ENCODE measurements at regions not wholly inside any gene's neighbourhood (a gene's known extent, or its start where the extent isn't known, plus 50 kb on each side); places are given as distances from the start of the nearest gene placed in this dataset.
"Not testable (repeated sequence)": the region's sequence is repeated elsewhere in the genome, so short reads cannot be mapped to it uniquely, and the experiment has no call there.

GRCh38 chr14:34103176-34103575, 152.3 kb upstream of the EGLN3 start:
- no peak for DNase-seq (ENCODE audit: low read depth in 1 of 2, low spot score in 1 of 2)

DNA sequence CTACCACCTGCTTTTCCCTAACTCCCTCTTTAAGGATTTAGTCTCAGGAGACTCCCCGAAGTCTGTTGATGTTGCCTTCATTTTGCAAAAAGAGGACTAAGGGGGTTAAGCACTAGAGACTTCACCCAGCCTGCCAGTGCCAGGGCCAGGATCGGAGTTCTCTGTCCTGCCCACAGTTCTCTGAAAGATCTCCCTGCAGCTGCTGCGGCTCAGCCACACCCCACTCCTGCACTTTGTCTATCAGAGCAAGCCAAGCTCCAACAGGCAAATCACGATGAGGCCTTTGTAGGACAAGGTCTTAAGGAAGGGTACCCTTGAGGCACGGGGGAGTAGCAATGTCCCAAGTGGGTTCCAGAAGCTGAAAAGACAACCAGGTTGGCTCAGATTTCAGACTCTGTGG, 148.8 kb upstream of the EGLN3 start:
- no peak for DNase-seq (ENCODE audit: low read depth in 1 of 2, low spot score in 1 of 2)

DNA sequence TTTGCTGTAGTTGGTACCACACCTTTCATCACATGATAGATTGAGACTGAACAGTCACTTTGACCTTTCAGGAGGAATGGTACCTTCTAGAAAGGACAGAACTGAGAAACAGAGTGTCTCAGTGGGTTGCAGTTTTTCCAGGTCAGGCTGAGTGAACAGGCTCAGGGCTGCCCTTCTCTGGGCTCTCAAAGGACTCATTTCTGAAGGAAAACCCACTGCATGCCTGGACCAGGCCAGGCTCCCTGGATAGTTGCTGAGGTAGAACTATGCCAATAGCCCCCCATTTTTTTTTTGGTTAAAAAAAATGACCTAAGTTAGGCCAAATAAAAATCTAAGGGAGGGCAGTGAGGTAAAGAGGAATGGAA, 148.1 kb upstream of the EGLN3 start:
- no peak for DNase-seq (ENCODE audit: low read depth in 1 of 2, low spot score in 1 of 2)

DNA sequence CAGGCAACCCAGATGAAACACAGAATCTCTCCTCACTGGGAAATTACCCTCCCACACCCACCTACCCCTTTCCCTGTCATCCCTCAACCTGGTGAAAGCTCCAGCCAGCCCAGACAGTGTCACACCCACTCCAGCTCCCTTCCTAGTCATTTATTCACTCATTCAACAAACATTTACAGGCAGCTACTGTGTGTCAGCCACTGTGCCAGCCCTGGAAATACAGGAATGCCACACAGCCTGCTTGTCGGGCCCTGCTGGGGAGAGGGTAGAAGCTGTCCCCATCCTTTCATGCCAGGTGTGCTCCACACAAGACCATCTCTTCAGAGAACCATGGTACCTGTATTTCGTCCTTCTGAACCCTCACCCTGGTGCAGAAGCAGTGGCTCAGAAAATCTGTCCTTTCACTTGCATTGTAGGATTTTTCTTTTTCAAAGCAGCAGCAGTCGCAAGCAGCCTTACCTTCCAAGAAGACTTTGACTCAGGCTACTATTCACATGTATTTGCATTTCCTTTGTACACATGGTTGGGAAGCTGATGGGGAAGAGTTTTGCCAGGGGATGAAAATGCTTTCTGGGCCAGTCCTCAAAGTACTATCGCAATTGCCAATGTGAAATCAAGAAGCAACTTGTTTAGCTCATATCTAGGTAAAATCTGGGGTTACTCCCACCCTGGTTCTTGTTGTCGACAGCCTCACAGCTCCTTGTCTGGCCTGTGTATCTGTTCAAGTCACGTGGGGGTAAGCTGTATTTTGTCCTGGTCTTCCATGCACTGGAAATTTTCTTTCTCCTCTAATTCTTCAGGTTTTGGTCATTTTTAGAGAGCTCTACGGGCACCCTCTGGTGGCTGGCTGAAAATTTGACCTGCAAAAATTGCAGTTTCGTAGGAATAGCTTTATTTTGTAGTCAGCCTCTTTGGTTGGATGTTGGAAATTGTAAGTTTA, 147.4 kb upstream of the EGLN3 start:
- no peak for DNase-seq (ENCODE audit: low read depth in 1 of 2, low spot score in 1 of 2)

GRCh38 chr14:34097644-34098043, 146.8 kb upstream of the EGLN3 start:
- no peak for DNase-seq (ENCODE audit: low read depth in 1 of 2, low spot score in 1 of 2)

DNA sequence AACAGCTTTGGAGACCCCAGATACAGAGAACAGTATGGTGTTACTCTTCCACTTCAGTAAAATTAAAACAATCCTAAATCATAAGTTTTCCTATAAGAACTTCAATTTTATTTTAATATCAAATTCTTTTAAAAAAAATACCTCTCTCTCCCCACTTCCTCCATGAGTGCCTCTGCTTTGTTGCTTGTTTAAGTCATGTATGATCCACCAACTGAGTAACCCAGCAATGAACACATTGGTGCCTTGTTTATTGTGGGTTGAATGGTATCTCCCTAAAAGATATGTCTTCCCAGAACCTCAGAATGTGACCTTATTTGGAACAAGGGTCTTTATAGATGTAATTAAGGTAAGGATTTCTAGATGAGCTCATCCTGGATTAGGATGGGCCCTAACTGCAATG, 143.5 kb upstream of the EGLN3 start:
- no peak for DNase-seq (ENCODE audit: low read depth in 1 of 2, low spot score in 1 of 2)

DNA sequence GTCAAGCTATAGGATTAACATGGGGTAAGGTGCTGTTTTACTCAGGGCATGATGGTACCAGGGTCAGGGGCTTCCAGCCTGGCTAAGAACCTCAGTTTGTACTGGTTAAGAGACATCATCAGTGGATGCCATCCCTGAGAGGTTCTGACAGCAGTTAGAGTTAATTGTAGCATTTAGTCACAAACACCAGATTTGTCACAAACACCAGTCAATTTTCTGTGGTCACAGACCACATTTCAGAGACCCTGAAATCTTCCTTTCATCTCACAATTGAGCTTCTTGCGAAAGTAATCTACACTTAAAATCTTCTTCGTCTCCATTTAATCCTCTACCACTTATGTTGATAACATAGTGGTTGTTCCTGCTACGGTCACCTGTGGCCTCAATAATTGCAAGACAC, 143.0 kb upstream of the EGLN3 start:
- DNase-seq (ENCODE audit: low read depth in 1 of 2, low spot score in 1 of 2), result no peak

DNA sequence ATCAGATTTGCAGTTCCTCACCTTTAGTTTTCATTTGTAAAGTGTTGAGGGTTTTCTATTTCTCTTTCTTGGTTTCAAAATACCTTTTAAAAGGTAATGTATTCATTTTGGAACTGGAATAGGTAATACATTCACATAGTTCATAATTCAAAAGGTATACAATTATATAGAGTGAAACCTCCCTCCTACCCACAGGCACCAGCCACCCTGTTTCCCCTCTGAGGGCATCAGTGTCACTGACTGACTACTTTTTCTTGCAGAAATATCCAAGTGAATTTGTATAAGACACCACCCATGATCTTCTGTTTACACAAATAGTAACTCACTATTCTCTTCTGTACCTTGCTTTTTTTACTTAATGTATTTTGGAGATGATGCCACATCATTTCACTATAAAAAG, 139.6 kb upstream of the EGLN3 start:
- no peak for DNase-seq (ENCODE audit: low read depth in 1 of 2, low spot score in 1 of 2)

- DNase-seq (ENCODE audit: low read depth in 1 of 2, low spot score in 1 of 2), result no peak
Measured at GRCh38 chr14:34088914-34089313, 138.0 kb upstream of the EGLN3 start.

DNA sequence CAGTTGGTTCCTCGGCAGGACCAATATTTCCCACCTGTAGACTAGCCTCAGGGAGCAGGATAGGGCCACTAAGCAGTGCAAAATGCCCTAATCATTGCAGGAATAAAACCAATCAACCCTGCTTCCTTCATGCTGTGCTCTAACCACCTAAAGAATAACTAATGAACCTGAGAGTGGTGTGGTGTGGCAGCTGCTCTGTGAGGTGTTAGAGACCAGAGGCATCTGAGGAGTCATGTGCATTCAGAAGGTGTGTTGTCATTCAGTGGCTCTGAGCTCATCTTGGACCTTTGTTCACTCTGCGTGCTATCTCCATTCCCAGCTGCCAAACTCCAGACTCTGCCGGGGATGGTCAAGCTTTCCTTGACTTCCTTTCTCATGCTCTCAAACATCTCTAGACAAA, 136.7 kb upstream of the EGLN3 start:
- no peak for DNase-seq (ENCODE audit: low read depth in 1 of 2, low spot score in 1 of 2)

GRCh38 chr14:34086223-34086757, 135.4 kb upstream of the EGLN3 start:
- no peak for DNase-seq (ENCODE audit: low read depth in 1 of 2, low spot score in 1 of 2)

DNA sequence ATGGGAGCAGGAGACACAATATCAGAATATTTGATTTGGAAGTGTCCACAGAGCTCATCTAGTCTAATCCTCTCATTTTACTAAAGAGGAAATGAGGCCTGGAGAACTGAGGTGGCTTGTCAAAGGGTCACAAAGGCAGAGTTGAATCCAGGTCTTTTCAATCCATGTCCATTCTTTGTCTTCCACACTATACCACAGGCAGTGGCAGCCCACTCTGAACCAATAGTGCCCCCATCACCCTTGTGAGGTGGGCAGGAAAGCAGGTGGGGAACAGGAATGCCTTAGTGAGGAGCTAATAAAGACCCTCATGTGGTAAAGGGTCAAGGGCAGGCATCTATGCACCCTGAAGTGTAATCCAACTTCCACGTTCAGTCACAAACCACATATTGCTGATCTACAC, 134.8 kb upstream of the EGLN3 start:
- DNase-seq (ENCODE audit: low read depth in 1 of 2, low spot score in 1 of 2), result no peak

DNA sequence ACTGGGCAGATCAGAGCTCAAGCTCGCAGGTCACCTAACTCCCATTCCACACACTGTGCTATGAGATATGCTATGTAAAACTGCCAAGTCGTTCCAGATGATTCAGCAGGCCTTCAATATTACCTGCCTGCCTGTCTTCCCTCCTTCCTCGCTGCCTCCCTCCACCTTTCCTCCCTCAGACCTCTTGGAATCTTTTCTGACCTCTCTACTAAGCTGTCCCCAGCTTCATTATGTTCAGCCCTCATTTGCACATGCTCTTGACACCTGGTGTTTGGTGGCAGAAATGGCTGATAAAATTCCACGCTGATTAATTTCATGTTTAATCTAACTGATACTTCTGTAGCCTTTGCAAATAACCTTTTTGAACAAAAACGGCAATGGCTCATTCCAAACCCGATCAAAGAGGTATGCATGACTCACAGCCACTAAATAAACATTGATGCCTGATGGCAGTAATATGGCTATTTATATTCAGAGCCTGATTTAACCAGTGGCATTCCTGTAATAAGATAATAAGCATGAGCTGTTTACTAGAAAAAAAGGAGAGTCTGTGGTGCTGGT, 130.8 kb upstream of the EGLN3 start:
- no peak for DNase-seq (ENCODE audit: low read depth in 1 of 2, low spot score in 1 of 2)

- no peak for DNase-seq (ENCODE audit: low read depth in 1 of 2, low spot score in 1 of 2)
Measured at GRCh38 chr14:34081101-34081575, 130.3 kb upstream of the EGLN3 start.

- not testable (repeated sequence) for DNase-seq (ENCODE audit: low read depth in 1 of 2, low spot score in 1 of 2)
Measured at GRCh38 chr14:34079643-34080042, 128.8 kb upstream of the EGLN3 start.

DNA sequence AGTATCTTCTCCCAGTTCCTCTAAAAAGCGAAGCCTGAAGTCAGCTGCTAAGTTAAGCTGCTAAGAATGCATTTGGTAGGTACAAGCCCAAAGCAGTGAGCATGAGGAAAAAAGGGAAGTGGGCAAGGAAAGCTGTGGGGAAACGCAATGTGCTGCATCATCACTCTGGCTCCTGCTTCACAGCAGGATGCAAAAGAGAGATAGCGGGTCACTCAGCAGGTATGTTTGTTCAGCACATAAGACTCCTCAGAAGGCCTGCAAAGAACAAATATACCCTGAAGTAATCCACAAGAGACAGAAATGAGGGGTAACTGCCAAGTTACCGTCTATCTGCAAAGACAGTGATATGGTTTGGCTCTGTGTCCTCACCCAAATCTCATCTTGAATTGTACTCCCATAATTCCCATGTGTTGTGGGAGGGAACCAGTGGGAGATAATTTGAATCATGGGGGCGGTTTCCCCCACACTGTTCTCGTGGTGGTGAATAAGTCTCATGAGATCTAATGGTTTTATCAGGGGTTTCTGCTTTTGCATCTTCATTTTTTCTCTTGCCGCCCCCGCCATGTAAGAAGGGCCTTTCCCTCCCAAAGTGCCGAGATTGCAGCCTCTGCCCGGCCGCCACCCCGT, 127.4 kb upstream of the EGLN3 start:
- no peak for DNase-seq (ENCODE audit: low read depth in 1 of 2, low spot score in 1 of 2)

- DNase-seq (ENCODE audit: low read depth in 1 of 2, low spot score in 1 of 2), result no peak
Measured at GRCh38 chr14:34075826-34076225, 125.0 kb upstream of the EGLN3 start.

DNA sequence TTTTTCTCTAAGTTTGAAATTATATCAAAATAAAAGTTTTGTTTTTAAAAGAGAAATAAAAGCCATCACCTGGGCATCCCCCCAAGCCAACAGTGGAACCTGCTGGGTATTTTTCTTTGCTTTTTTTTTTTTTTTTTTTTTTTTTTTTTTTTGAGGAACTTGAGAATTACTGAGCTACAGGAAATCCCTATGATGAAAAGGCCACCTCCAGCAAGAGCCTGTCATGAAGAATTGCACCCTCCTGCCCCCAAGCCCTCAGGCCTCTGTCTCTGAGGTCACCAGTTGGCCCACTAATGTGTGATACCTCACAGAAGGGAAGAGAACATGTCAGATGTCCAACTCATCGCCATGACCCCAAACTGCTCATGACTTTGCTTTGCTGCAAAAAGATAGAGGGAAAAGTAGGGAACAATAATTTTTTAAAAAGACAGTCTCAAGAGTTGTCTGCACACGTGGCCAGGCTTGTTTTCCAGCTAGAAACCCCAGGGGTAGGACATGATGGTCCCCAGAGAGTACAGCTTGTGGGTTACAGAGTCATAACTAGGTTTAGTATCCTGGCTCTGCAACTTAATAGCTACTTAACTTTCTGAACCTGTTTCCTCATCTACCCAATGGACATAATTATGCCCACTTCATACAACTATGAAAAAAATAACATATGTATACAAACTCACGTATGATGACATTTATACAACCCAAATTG, 124.3 kb upstream of the EGLN3 start:
- no peak for DNase-seq (ENCODE audit: low read depth in 1 of 2, low spot score in 1 of 2)

DNA sequence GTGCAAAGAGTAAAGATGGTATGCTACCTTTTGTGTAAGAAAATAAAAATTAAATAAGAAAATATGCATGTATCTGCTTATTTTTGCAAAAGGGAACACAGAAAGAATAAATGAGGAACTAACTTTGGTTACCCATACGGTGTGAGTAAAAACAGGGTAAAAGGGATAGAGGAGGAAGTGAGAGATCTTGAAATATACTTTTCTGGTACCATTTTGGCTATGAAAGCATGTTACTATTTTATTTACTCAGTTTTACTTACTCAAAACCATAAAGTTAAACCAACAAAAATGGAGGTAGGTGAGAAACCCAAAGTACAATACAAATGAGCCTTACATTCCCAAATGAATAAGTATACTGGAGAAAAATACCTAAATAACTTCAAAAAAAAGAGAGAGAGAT, 122.0 kb upstream of the EGLN3 start:
- DNase-seq (ENCODE audit: low read depth in 1 of 2, low spot score in 1 of 2), result no peak

- DNase-seq (ENCODE audit: low read depth in 1 of 2, low spot score in 1 of 2), result no peak
Measured at GRCh38 chr14:34072401-34072800, 121.5 kb upstream of the EGLN3 start.

DNA sequence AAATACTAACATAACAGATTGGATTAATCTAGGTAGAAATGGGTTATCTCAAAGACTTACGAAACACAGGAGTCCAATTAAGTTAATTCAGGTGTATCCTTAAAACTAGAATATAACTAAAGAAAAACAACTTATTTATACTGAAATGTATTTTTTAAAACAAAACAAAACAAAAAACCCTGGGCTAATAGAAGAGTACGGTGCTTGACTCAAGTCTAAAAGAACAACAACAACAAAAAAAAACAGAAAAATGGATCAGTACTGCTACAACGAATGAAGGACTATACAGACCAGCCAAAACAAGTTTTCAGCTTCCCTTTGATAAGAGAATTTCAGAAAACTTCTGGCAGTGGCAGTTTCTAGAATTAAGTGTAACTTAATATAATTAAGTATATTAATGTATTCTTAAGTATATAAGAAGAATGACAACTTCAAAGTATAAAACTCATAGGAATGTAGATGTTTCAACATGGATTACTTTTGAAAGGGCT, 120.1 kb upstream of the EGLN3 start:
- no peak for DNase-seq (ENCODE audit: low read depth in 1 of 2, low spot score in 1 of 2)
